Loucy (cell line): ENCODE measurements at regions not wholly inside any gene's neighbourhood (a gene's known extent, or its start where the extent isn't known, plus 50 kb on each side); places are given as distances from the start of the nearest gene placed in this dataset.

ENCODE experiments used
- CTCF ChIP-seq: fragments of 200-600 bp; sonication (generic); conservative IDR thresholded peaks from 2 replicates; pipeline ENCODE4 v1.5.1; 2014; ENCODE audit warnings: mild to moderate bottlenecking, antibody characterized with exemption, low read length
- EZH2phosphoT487 ChIP-seq: fragments of 200-600 bp; IDR thresholded peaks from 2 replicates; pipeline ENCODE4 v1.6.1; 2018; ENCODE audit warnings: antibody characterized with exemption, mild to moderate bottlenecking, moderate library complexity, borderline replicate concordance

DNA sequence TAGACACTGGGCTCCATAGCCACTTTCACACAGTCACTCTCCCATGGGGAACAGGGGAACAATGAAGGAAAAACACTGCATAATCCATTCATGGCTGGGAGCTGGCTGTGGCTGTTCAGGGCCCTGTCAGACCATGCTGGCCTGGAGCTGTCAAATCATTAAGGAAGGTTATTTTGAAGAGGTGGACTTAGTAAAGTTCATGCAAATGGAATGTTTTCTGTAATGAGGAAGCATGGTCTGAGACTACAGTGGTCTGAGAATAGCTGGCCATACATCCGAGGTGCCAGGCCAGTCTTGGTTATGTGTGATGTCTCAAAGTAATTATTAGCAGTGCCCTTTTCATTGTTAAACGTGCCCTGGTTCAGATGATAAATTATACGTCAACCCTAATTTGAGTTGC is 117.1 kb upstream of the MRPS22 start:
- no peak for TF ChIP-seq CTCF
- no peak for TF ChIP-seq EZH2phosphoT487
